HG03432 (cell line): ENCODE measurements at regions not wholly inside any gene's neighbourhood (a gene's known extent, or its start where the extent isn't known, plus 50 kb on each side); places are given as distances from the start of the nearest gene placed in this dataset.

Experiments
- ATAC-seq: cut with Tn5 transposase; IDR thresholded peaks from one replicate; pipeline ENCODE4 v1.9.1; 2021; ENCODE audit warnings: mild to moderate bottlenecking, moderate library complexity; ENCODE audit not compliant: unreplicated experiment

DNA sequence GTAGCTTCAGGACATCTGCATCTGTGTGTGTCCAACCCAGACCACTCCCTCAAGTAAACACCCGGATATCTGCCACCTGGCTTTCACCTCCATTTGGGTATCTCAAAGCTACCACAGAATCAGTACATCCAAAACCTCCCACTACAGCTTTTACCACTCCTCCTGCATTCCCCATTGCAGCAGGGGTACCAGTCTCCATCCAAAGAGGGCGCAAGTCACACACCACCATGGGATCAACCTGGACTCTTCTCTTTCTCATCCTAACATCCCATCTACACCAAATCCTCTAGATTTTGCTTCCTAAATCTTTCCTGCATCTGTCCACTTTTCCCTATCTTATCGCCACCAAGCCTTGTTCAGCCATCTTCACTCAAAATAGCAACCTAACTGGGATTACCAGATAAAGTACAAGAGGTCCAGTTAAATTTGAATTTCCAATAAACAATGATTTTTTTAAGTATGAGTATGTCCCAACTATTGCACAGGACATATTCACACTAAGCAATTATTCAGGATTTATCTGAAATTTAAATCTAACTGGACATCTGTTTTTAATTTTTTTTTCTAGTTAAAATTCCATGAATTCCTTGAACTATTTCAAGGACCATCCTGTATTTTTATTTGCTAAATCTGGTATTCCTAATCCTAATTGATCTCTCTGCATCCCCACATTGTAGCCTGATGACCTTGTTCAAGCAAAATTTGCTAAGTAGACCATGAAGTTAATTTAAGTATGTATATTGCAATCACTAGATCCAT, 164.3 kb upstream of the MLN start:
- no peak for ATAC-seq

DNA sequence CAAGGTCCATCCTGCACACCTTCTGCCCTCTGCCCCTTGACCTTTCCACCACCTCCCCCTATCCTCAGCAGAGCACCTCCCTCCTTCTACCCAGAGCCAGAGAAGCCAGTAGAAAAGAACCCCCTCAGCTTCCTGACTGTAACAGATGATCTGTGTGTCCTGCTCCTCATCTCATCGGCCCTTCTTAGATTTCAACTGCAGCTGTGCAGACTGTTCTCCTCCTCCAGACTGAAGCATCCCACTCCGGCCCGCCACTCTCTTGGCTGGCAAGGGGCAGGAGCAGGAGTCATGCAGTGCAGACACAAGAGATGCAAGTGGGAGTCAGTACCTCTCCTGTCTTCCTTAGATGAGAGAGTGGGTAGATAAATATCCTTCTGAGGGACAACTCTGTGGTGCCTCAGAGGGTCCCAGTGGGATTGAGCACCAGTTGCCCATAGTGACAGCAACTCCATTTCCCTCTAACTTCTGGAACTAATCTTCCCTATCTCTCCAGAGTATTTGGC, 163.5 kb upstream of the MLN start:
- no peak for ATAC-seq

DNA sequence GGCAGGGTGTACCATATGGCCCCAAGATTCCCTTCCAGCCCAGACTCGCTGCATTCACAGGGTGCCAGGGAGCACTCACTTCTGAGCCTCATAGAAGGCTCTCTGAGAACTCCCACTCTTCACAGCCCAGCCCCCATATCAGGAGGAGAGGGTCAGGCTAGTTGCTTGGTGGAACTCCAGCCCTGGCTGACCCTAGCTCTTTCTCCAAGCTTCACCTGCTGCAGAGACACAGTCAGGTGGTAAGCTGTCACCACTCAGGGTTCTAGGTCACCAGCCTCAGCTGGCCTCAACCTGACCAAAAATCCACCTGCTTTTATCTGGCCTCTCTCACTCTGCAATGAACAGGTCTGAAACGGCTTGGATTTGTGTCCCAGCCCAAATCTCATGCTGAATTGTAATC, 162.7 kb upstream of the MLN start:
- no peak for ATAC-seq

DNA sequence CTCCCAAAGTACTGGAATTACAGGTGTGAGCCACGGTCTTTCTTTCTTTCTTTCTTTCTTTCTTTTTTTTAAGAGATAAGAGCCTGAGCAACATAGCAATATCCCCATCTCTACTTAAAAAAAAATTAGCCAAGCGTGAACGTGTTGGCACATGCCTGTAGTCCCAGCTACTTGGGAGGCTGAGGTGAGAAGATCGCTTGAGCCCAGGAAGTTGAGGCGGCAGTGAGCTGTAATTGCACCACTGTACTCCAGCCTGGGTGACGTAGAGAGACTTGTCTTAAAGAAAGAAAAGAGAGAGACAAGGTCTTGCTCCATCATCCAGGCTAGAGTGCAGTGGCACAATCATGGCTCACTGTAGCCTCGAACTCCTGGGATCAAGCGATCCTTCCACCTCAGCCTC, 162.0 kb upstream of the MLN start:
- ATAC-seq, result no peak

DNA sequence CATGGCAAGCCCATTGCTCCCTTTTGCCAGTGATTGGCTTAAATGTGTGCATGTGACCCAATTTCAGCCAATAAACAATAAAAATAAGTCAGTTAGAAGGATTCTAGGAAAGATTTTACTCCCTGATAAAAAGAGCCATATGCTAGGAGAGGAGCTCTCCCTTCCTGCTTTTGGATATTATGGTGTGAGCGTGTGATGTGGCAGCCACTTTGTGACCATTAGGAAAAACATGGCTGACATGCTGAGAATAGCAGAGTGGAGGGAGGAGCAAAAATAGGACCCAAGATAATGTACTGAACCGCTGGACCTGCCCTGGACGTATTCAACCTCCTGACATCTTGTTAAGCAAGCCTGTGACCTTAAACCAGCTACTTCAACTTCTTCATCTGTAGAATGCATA, 160.6 kb upstream of the MLN start:
- ATAC-seq, result no peak

GRCh38 chr6:33963136-33963750, 159.4 kb upstream of the MLN start:
- no peak for ATAC-seq

DNA sequence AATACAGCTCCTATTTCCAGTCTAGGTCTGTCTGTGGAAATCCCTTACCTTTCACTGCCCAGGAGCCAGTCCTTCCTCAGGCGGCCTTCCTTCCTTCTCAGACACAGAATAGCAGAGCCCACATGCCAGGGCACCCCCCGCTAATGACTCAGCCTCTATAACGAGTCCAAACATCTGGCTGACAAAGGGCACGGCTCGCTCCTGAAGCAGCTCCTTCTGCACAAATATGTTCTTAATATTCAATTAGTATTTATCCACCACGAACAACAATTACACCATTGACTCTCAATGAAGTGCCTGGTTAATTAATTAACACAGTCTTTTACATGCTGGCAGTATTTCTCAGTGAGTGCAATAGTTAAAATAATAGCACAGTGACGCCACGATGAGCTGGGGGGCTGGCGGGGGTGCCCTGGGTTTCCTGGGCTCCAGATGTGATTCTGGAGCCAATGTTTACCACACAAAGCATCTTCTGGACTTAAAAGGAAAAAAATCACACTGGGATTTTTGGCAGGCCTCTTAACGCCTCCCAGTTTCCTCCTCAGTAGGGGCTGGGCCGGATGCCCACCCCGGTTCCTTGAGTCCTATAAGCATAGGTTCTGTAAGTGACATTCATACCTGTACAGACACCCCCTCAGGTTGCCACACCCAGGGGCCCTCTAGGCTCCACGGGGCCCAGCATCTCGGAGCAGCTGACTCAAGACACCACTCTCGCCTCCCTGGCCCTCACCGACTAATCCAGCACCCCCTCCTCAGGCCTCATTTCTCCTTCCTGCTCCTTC, 158.6 kb upstream of the MLN start:
- ATAC-seq, result no peak

DNA sequence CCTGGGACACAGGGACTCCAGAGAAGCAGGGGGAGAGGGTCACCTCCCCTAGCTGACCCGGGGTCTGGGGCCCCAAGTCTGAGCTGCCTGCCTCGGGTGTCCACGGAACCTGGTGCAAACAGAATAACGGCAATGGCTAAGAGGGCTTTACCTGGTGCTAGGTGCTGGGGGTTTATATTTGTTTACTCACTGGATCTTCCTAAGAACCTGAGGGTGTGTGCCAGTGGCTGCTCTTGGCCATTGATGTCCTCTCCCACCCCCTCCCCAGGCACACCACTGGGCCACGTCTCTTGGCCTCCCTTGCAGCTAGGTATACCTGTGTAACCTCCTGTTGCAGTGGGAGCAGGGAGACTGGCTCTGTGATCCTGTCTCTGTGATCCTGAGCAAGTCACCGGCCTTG, 157.9 kb upstream of the MLN start:
- ATAC-seq, result no peak

DNA sequence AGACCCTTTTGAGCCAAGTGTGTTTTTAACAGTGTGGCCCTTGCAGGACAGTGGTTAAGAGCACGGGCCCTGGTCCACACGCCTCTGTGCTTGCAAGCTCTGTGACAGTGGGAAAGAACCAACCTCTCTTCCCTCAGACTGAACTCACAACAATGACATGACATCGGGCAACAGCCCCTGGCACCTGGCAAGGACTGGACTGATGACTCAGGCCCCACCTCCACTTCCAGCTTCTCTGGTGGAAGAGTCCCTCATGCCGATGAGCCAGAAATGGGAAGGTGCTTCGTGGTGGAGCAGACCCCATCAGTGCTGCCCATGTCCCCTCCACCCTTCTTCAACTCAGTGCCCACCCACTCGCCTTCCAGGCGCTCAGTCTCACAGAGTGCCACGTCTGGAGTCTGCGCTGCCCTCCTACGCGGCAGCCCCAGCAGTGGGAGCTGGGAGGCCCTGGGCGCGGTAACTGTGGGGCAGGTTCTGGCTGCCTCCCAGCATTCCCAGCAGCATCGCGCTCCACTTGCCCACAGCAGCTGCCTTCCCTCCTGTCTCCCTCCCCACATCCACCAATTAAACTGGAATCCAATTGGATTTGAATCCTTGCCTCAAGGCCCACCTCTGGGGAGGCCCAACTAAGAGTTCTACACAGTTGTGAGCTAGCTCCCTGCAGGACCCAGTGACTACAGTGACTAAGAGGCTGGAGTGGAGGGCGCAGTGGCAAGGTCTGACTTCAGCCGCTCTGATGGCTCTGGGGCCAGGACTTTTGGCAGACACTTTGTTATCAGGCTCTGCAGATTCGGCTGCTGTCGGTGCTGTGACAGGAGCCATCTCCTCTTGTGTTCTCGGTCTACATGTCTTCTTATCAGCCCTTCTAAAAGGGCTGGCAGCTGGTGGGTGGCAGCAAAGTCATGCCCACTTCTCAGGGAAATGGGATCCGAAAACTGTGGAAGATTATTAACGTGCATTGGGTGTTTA, 156.8 kb upstream of the MLN start:
- ATAC-seq, result no peak

- no peak for ATAC-seq
Measured at GRCh38 chr6:33959661-33960344, 156.0 kb upstream of the MLN start.

DNA sequence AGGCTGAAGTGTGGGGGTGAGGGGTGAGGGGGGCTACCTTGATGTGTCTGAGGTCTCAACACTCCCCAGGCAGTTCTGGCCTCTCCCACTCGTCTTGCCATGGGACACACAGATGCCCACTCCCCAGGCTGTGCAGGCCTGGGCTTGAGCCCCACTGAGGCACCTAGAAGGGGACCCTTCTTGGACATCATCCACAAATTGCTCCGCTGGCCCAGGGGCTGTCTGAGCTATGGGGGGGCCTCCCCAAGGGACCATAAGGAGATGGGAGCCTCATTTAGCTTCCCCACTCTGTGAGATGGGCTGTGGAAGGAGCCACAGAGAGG, 155.5 kb upstream of the MLN start:
- no peak for ATAC-seq

DNA sequence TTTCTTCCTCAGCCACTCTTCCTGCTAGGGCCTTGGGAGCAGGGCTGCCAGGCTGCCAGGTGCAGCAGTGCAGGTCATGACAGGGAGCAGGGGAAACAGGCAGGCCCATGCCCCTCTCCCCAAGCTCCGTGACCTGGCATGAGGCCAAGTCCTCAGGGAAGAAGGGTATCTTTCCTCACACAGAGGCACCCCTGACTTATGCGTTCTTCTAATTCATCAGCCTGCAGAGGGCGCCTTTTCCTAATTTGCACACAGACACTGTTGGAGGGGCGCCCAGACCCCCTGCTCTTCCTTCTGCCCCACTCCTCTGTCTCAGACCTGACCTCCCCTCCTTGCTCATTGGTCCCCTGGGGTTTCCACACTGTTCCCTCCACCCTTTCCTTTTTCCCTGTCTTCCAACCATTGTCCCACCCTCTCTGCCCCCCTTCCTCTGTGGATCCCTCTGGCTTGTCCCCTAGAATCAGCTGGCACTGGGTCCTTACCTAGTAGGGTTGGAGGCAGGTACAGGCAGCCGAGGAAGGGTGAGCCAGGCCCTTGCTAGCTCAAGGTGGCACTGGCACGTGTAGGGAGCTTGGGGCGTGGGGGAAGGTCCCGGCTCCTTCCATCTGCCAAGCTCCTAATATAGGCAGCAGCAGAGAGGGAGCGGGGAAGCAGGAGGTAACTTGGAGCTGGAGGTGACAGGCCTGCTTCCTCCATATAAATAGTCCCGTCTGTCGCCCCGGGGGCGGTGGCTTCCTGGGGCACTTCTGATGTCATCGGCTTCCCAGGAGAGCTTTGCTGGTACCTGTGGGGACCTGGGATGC, 154.9 kb upstream of the MLN start:
- no peak for ATAC-seq

DNA sequence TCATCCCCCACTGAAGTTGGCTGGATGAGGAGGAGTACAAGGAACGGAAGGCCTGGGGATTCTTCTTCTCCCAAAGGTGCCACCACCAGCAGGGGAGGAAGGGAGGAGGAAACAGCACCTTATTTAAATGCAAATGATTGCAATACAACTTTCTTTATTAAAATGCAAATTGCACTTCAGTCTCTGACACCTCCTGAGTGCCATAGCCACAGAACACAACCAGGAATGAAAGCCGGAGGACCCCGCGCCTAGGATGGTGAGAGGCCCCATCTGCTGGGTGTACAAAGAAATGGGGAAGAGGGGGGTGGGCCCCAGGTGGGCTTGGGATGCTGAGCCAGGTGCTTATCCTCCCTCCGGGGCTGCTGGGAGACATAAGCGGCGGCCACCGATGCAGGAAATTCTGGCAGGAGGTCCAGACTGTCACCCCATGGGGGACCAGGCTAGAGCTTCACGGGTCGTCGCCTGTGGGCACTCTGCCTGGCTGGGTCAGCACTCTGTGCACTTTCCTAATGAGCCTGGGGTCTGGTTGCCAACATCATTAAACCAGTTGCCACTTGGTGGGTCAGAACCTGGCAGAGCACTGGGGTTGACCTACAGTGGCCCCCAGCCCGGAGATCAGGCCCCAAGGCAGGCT, 154.2 kb upstream of the MLN start:
- ATAC-seq, result no peak

DNA sequence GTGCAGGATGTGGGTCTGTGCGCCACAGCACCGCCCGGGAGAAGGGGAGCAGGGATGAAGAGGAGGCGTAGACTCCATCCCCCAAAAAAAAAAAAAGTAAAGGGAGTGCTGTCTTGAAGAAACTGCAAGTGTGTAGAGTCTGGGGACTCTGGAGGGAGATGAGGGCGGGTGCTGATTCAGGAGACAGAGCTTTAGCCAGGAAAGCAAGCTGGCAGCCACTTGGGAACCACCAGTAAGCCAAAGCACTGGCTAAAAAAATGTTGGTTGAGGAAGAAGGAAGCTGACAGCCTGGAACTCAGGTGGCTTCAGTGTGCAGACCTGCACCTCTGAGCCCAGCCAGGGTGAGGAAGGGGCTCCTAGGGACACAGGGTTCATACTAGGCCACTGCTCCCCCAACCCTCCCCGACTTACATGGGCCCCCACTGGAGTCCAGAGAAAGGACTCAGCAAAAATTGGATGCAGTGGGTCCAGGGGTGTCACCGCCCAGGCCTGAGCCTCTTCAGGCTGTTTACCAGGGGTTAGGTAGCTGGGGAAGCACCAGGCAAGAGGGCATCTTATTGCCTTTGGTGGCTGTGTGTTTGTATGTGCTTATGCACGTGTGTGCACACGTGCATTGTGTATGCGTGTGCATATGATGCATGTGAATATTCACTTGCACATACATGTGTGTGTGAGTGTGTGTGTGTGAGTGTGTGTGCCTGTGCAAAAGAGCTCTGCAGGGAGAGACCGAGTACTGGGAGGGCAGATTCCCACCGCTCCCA, 153.5 kb upstream of the MLN start:
- no peak for ATAC-seq

GRCh38 chr6:33956206-33956605, 152.4 kb upstream of the MLN start:
- no peak for ATAC-seq

GRCh38 chr6:33955566-33955965, 151.8 kb upstream of the MLN start:
- ATAC-seq, result no peak

GRCh38 chr6:33954453-33954852, 150.7 kb upstream of the MLN start:
- no peak for ATAC-seq

- no peak for ATAC-seq
Measured at GRCh38 chr6:33953171-33953570, 149.4 kb upstream of the MLN start.
